T-cell (primary cell): ENCODE measurements at regions not wholly inside any gene's neighbourhood (a gene's known extent, or its start where the extent isn't known, plus 50 kb on each side); places are given as distances from the start of the nearest gene placed in this dataset.

Experiments
- ATAC-seq, 4 experiments: fragments of 200-7000 bp in 3 of 4; fragments of 150-1000 bp in 1 of 4; cut with Tn5 transposase; replicated peaks in 1 of 4; 1 replicate in 3 of 4; 2 replicates in 1 of 4; pipeline ENCODE4 v1.10.0; 2021; ENCODE audit warnings: moderate library complexity in 3 of 4, mild to moderate bottlenecking in 2 of 4, moderate number of reproducible peaks in 1 of 4
- CTCF ChIA-PET, 2 donors: fragments of 300-600 bp; sonication (Branson Sonifier 250); formaldehyde crosslinking; loops; one replicate each; lab custom pipeline; 2022; ENCODE audit warnings: antibody characterized with exemption in 2 of 2; lab: Charles Lee
- POLR2A ChIA-PET, 2 donors: fragments of 300-600 bp; sonication (Branson Sonifier 250); formaldehyde crosslinking; loops; one replicate each; lab custom pipeline; 2022; ENCODE audit warnings: antibody characterized with exemption in 2 of 2; lab: Charles Lee
- DNase-seq, 35 experiments: peaks; one replicate each; pipeline versions ENCODE4 v3.0.0 to v3.0.0-alpha.2; 2013 to 2023
- H3K27ac ChIP-seq: one replicate; pipeline ENCODE4 v1.5.1; 2013; ENCODE audit warnings: low read length
- H3K27me3 ChIP-seq, 2 experiments: replicated peaks in 1 of 2; 1 replicate in 1 of 2; 2 replicates in 1 of 2; pipeline versions ENCODE4 v1.6.1 to v1.7.0; 2013; ENCODE audit warnings: low read length in 1 of 2, mixed read lengths in 1 of 2; ENCODE audit not compliant: control insufficient read depth in 2 of 2, insufficient read depth in 2 of 2; ENCODE audit errors: extremely low read depth in 1 of 2
- H3K36me3 ChIP-seq, 2 donors: 1 replicate in 1 of 2; 2 replicates in 1 of 2; pipeline versions ENCODE4 v1.6.1 to v1.7.0; 2013; ENCODE audit warnings: low read length in 1 of 2; ENCODE audit not compliant: control insufficient read depth in 2 of 2, insufficient read depth in 1 of 2; ENCODE audit errors: extremely low read depth in 1 of 2
- H3K4me1 ChIP-seq, 2 experiments: 1 replicate in 1 of 2; 2 replicates in 1 of 2; pipeline versions ENCODE4 v1.6.1 to v1.7.0; 2013; ENCODE audit warnings: low read length in 2 of 2, mixed read lengths in 1 of 2; ENCODE audit not compliant: insufficient read depth in 2 of 2, control insufficient read depth in 1 of 2; ENCODE audit errors: extremely low read depth in 1 of 2
- H3K4me3 ChIP-seq, 2 donors: 1 replicate in 1 of 2; 2 replicates in 1 of 2; pipeline versions ENCODE4 v1.5.1 to v1.7.0; 2013; ENCODE audit warnings: mild to moderate bottlenecking in 2 of 2, low read length in 1 of 2, moderate library complexity in 1 of 2; ENCODE audit not compliant: control insufficient read depth in 1 of 2; ENCODE audit errors: extremely low read depth in 1 of 2
- H3K9me3 ChIP-seq: 2 replicates; pipeline ENCODE4 v1.7.0; 2013
- H3K27ac Mint-ChIP-seq, 2 donors: one replicate each; pipeline ENCODE4 v1.8.0; 2020 to 2021; ENCODE audit warnings: mild to moderate bottlenecking in 2 of 2, mixed read lengths in 2 of 2
- H3K27me3 Mint-ChIP-seq, 2 donors: one replicate each; pipeline ENCODE4 v1.8.0; 2021 to 2022; ENCODE audit warnings: mixed read lengths in 2 of 2
- H3K36me3 Mint-ChIP-seq: one replicate; pipeline ENCODE4 v1.8.0; 2021; ENCODE audit warnings: mixed read lengths
- H3K4me1 Mint-ChIP-seq, 3 donors: one replicate each; pipeline ENCODE4 v1.8.0; 2020 to 2022; ENCODE audit warnings: mixed read lengths in 3 of 3, mild to moderate bottlenecking in 1 of 3
- H3K4me3 Mint-ChIP-seq, 3 donors: one replicate each; pipeline ENCODE4 v1.8.0; 2020 to 2022; ENCODE audit warnings: mild to moderate bottlenecking in 3 of 3, mixed read lengths in 3 of 3, moderate library complexity in 3 of 3
- H3K9me3 Mint-ChIP-seq, 3 donors: one replicate each; pipeline ENCODE4 v1.8.0; 2020 to 2022; ENCODE audit warnings: mixed read lengths in 3 of 3
- WGBS: methylation state at CpG from one replicate; pipeline ENCODE4 v1.1.5; 2013; ENCODE audit warnings: missing lambda C conversion rate; ENCODE audit not compliant: insufficient coverage; 5-methylcytosine and 5-hydroxymethylcytosine counted together

DNA sequence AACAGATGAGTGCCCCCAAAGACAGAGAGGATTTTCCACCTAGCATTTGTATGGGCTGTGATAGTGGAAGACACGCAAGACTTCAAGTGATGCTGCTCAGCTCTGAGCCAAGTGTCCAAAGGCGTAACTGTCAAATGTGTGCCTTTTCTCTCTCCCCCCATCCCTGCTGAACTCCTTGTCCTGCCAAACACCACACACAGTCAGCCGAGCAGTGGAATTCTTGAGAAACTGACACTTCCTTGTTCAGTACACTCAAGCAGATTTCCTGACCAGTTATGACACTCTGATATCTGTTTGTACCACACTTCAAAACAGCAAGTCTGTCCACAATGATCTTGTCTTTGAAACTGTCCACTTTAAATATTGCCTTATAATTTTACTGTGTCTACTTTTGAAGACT is 166.4 kb downstream of the PIK3R1 start:
- no peak overlapping the region for H3K27ac ChIP-seq
- peaks cover 0 to 4% (median 0%) of the 10 kb centered on the region in 3 donors for H3K9me3 Mint-ChIP-seq
- POLR2A ChIA-PET = no interaction called here
- H3K4me1 ChIP-seq = peaks cover 15 to 21% of the 10 kb centered on the region in 2 experiments
- no peak overlapping the region for H3K4me3 Mint-ChIP-seq
- DNase-seq (no peak), ATAC-seq (no peak)
- H3K36me3 ChIP-seq = no peaks in the 10 kb centered on the region
- no peaks in the 10 kb centered on the region for H3K27me3 Mint-ChIP-seq
- peaks cover 40 to 83% (median 64%) of the 10 kb centered on the region in 3 donors for H3K4me1 Mint-ChIP-seq
- H3K27me3 ChIP-seq = no peaks in the 10 kb centered on the region
- 100% methylated on average over 2 of the region's 3 CpGs for WGBS
- H3K36me3 Mint-ChIP-seq = no peaks in the 10 kb centered on the region
- CTCF ChIA-PET = interaction anchor here in 1 of 2 donors (0.7 kb wide), 1 partner anchor 121 kb away, joined by 4 read pairs; no protein-coding TSS in a partner anchor
- peak overlapping the region; percentile 69 to 70 for H3K27ac Mint-ChIP-seq
- H3K4me3 ChIP-seq = no peak overlapping the region
- no peaks in the 10 kb centered on the region for H3K9me3 ChIP-seq

DNA sequence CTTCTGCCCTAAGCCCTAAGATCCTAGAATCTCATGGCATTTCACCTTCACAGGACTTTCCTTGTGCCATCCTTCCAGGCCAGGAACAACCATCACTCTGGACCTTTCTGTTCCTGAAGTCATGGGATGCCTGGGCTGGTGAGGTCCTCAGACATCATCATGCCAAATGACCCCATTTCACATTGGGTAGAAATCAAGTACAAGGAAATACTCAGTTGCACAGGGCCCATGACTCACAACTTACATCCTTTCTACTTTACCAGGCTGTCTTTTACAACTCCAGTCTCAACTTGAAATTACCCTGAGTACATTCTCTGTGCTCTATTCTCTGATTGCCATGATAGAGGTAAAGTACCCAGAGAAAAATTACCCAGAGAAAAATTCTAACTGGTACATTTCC is 167.1 kb downstream of the PIK3R1 start:
- Histone ChIP-seq H3K9me3 (no peaks in the 10 kb centered on the region), H3K36me3 (no peaks in the 10 kb centered on the region), H3K27ac (no peak overlapping the region), H3K27me3 (no peaks in the 10 kb centered on the region), H3K4me1 (peaks cover 15 to 19% of the 10 kb centered on the region in 2 experiments), H3K4me3 (no peak overlapping the region)
- Mint-ChIP-seq H3K27ac (peak overlapping the region; percentile 71 to 83), H3K4me3 (no peak overlapping the region), H3K36me3 (no peaks in the 10 kb centered on the region), H3K4me1 (peaks cover 38 to 77% (median 62%) of the 10 kb centered on the region in 3 donors), H3K9me3 (peaks cover 0 to 4% (median 0%) of the 10 kb centered on the region in 3 donors), H3K27me3 (no peaks in the 10 kb centered on the region)
- no peak for DNase-seq
- ChIA-PET CTCF (no interaction called here), POLR2A (no interaction called here)
- peak in 2 of 4 experiments; percentile 37 to 51 for ATAC-seq

DNA sequence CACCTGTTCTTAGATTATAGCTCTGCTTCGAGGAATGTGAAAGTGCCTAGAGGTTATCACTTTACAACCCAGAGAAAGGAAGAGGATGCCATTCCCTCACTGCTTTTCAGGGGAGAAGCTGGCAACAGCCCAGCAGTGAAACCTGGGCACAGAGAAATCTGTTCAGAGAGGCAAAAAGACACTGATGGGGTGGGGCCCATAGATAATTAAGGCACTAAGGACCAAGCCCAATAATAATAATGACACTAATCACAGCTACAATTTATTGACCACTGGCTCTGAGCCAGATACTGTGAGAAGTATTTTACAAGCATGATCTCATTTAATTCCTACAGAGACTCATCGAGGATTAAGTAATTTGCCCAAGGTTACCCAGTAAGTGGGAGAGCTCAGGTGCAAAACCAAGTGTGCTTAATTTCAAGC is 168.3 kb downstream of the PIK3R1 start:
- Mint-ChIP-seq H3K4me1 (peaks cover 26 to 65% (median 52%) of the 10 kb centered on the region in 3 donors), H3K27ac (no peak overlapping the region)
- DNase-seq = no peak

GRCh38 chr5:68384936-68385594 is 169.5 kb downstream of the PIK3R1 start:
- Mint-ChIP-seq H3K27me3 (no peaks in the 10 kb centered on the region), H3K36me3 (no peaks in the 10 kb centered on the region), H3K4me1 (peaks cover 18 to 54% (median 50%) of the 10 kb centered on the region in 3 donors), H3K27ac (no peak overlapping the region), H3K9me3 (peaks cover 0 to 4% (median 0%) of the 10 kb centered on the region in 3 donors), H3K4me3 (no peak overlapping the region)
- no peak overlapping the region for H3K4me3 ChIP-seq
- no peaks in the 10 kb centered on the region for H3K36me3 ChIP-seq
- WGBS = 91% methylated on average over 1 of the region's 2 CpGs
- peaks cover 6 to 11% of the 10 kb centered on the region in 2 experiments for H3K4me1 ChIP-seq
- DNase-seq (no peak), ATAC-seq (no peak)
- no peaks in the 10 kb centered on the region for H3K27me3 ChIP-seq
- H3K9me3 ChIP-seq = no peaks in the 10 kb centered on the region
- no peak overlapping the region for H3K27ac ChIP-seq
- CTCF ChIA-PET = interaction anchor here in 1 of 2 donors (0.6 kb wide), 1 partner anchor 958 kb away, joined by 4 read pairs; no protein-coding TSS in a partner anchor
- POLR2A ChIA-PET = no interaction called here

More for the DNA sequence above, 168.3 kb downstream of the PIK3R1 start:
- Mint-ChIP-seq H3K4me3 (no peak overlapping the region), H3K36me3 (no peaks in the 10 kb centered on the region), H3K27me3 (no peaks in the 10 kb centered on the region), H3K9me3 (peaks cover 0 to 4% (median 0%) of the 10 kb centered on the region in 3 donors)
- H3K4me1 ChIP-seq = peaks cover 7 to 11% of the 10 kb centered on the region in 2 experiments
- no peaks in the 10 kb centered on the region for H3K27me3 ChIP-seq
- 100% methylated on average over 1 of the region's 2 CpGs for WGBS
- H3K4me3 ChIP-seq = no peak overlapping the region
- CTCF ChIA-PET = interaction anchor here in 1 of 2 donors (1.1 kb wide), 1 partner anchor 83 kb away, joined by 7 read pairs; no protein-coding TSS in a partner anchor
- H3K36me3 ChIP-seq = no peaks in the 10 kb centered on the region
- H3K9me3 ChIP-seq = no peaks in the 10 kb centered on the region
- no peak for ATAC-seq
- H3K27ac ChIP-seq = no peak overlapping the region
- POLR2A ChIA-PET = no interaction called here

DNA sequence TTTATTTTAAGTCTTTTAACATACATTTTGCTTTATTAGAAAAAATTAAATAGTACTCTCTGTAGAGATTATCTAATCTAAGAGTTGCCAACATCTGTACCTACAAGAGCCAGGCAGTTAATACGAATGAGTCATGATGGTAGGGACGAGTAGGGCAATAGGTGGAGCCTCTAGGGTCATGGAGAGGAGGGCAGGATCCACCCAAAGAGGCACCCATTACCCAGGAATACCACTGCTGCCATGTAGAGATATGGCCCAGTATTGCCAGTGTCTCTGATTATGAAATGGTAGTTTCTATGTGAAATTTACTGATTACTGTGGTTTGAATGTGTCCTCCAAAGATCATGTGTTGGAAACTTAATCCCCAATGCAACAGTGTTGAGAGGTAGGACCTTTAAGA is 170.4 kb downstream of the PIK3R1 start:
- Histone ChIP-seq H3K4me3 (no peak overlapping the region), H3K36me3 (no peaks in the 10 kb centered on the region), H3K4me1 (peaks cover 4 to 6% of the 10 kb centered on the region in 2 experiments), H3K9me3 (no peaks in the 10 kb centered on the region), H3K27ac (no peak overlapping the region), H3K27me3 (no peaks in the 10 kb centered on the region)
- ChIA-PET POLR2A (interaction anchor here in 1 of 2 donors (0.5 kb wide), 1 partner anchor 171 kb away, joined by 7 read pairs; the partner anchor contains the start of gene PIK3R1), CTCF (no interaction called here)
- peaks cover 15 to 45% (median 41%) of the 10 kb centered on the region in 3 donors for H3K4me1 Mint-ChIP-seq
- no peak overlapping the region for H3K27ac Mint-ChIP-seq
- no CpG with 5 or more reads among the region's 2 CpGs for whole genome bisulfite sequencing
- no peaks in the 10 kb centered on the region for H3K36me3 Mint-ChIP-seq
- peaks cover 0 to 4% (median 0%) of the 10 kb centered on the region in 3 donors for H3K9me3 Mint-ChIP-seq
- H3K4me3 Mint-ChIP-seq = no peak overlapping the region
- ATAC-seq (no peak), DNase-seq (no peak)
- H3K27me3 Mint-ChIP-seq = no peaks in the 10 kb centered on the region

- Mint-ChIP-seq H3K4me1 (peaks cover 15 to 32% (median 30%) of the 10 kb centered on the region in 3 donors), H3K27ac (no peak overlapping the region), H3K9me3 (peaks cover 0 to 9% (median 6%) of the 10 kb centered on the region in 3 donors), H3K36me3 (no peaks in the 10 kb centered on the region), H3K27me3 (no peaks in the 10 kb centered on the region), H3K4me3 (no peak overlapping the region)
- DNase-seq (no peak), ATAC-seq (no peak)
- Histone ChIP-seq H3K27me3 (no peaks in the 10 kb centered on the region), H3K27ac (no peak overlapping the region), H3K36me3 (no peaks in the 10 kb centered on the region), H3K4me1 (no peaks in the 10 kb centered on the region), H3K9me3 (no peaks in the 10 kb centered on the region), H3K4me3 (no peak overlapping the region)
- POLR2A ChIA-PET = interaction anchor here in 1 of 2 donors (0.5 kb wide), 1 partner anchor 38 kb away, joined by 4 read pairs; no protein-coding TSS in a partner anchor
- CTCF ChIA-PET = interaction anchor here in 1 of 2 donors (0.5 kb wide), 1 partner anchor 17 kb away, joined by 3 read pairs; no protein-coding TSS in a partner anchor
- 100% methylated on average over 1 of the region's 4 CpGs for WGBS
These were observed 171.7 kb downstream of the PIK3R1 start for GRCh38 chr5:68387074-68387796.
